HepG2 (cell line): ENCODE measurements at regions not wholly inside any gene's neighbourhood (a gene's known extent, or its start where the extent isn't known, plus 50 kb on each side); places are given as distances from the start of the nearest gene placed in this dataset.

Source experiments
- ATAC-seq: fragments of 200-7000 bp; cut with Tn5 transposase; 3 replicates; pipeline ENCODE4 v1.9.1; 2020; ENCODE audit warnings: mild to moderate bottlenecking, moderate library complexity
- BruUV-seq: library from RNA; stranded (reverse); fragments of 400-500 nt; replicated peaks from 2 replicates; lab custom pipeline; 2021; lab: Mats Ljungman, UMichigan
- CTCF ChIA-PET: fragments of 300-600 bp; formaldehyde crosslinking; extraction: SDS; loops from one replicate; lab custom pipeline; 2021; ENCODE audit warnings: low total read pairs, inconsistent platforms, low intra/inter-chr PET ratio; lab: Yijun Ruan, JAX
- POLR2A ChIA-PET: fragments of 350-600 bp; sonication (Branson Sonifier 250); formaldehyde crosslinking; loops from one replicate; lab custom pipeline; 2020; ENCODE audit warnings: antibody characterized with exemption, inconsistent platforms; lab: Yijun Ruan, JAX
- DNase-seq: peaks from one replicate; pipeline ENCODE4 v3.0.0-alpha.2; 2015; ENCODE audit warnings: low spot score
- FAIRE-seq: peaks from 3 replicates; lab custom pipeline; 2011; peaks lifted over from hg19 to GRCh38; lab: Jason Lieb, UNC
- H2AFZ ChIP-seq: one replicate; pipeline ENCODE4 v1.6.1; 2011; ENCODE audit warnings: low read length, inconsistent platforms
- H3K27ac ChIP-seq: fragments of 300-600 bp; 3 replicates; pipeline ENCODE4 v1.8.0; 2011; ENCODE audit warnings: mixed run types, mild to moderate bottlenecking, mixed read lengths, low read length, inconsistent platforms; ENCODE audit not compliant: insufficient read depth; ENCODE audit errors: extremely low read length
- H3K27me3 ChIP-seq, 2 experiments: fragments of 200-600 bp in 1 of 2; 2 replicates in 1 of 2; 3 replicates in 1 of 2; pipeline versions ENCODE4 v1.6.0 to v1.8.0; 2011; ENCODE audit warnings: low read length in 2 of 2, mild to moderate bottlenecking in 2 of 2, moderate library complexity in 2 of 2, inconsistent platforms in 1 of 2; ENCODE audit not compliant: insufficient read depth in 2 of 2, control insufficient read depth in 1 of 2
- H3K36me3 ChIP-seq, 2 experiments: fragments of 200-600 bp in 1 of 2; replicated peaks in 1 of 2; 2 replicates in 1 of 2; 3 replicates in 1 of 2; pipeline versions ENCODE4 v1.5.1 to v1.8.0; 2011; ENCODE audit warnings: low read length in 2 of 2, inconsistent platforms in 1 of 2; ENCODE audit not compliant: insufficient read depth in 2 of 2, control insufficient read depth in 1 of 2
- H3K4me1 ChIP-seq: 2 replicates; pipeline ENCODE4 v1.5.1; 2012; ENCODE audit warnings: low read length, inconsistent platforms; ENCODE audit not compliant: insufficient read depth
- H3K4me2 ChIP-seq: 2 replicates; pipeline ENCODE4 v1.6.0; 2011; ENCODE audit warnings: low read depth, low read length, inconsistent platforms
- H3K4me3 ChIP-seq, 3 experiments: fragments of 200-600 bp in 1 of 3; sonication (generic), shearing (Covaris generic) in 1 of 3; replicated peaks in 1 of 3; 2 replicates each; pipeline ENCODE4 v1.5.1; 2011 to 2016; ENCODE audit warnings: low read length in 3 of 3, inconsistent platforms in 2 of 3, low read depth in 2 of 3, mild to moderate bottlenecking in 2 of 3, control low read depth in 1 of 3, mixed read lengths in 1 of 3; ENCODE audit not compliant: insufficient read depth in 1 of 3
- H3K79me2 ChIP-seq: one replicate; pipeline ENCODE4 v1.6.1; 2011; ENCODE audit warnings: low read length, inconsistent platforms; ENCODE audit not compliant: insufficient read depth
- H3K9ac ChIP-seq: 2 replicates; pipeline ENCODE4 v1.6.0; 2011; ENCODE audit warnings: mild to moderate bottlenecking, low read depth, low read length, inconsistent platforms; ENCODE audit not compliant: insufficient read depth
- H3K9me3 ChIP-seq: 2 replicates; pipeline ENCODE4 v1.5.1; 2012; ENCODE audit warnings: mild to moderate bottlenecking, low read length
- H4K20me1 ChIP-seq: 2 replicates; pipeline ENCODE4 v1.6.0; 2011; ENCODE audit warnings: inconsistent platforms, mild to moderate bottlenecking, low read length, moderate library complexity; ENCODE audit not compliant: insufficient read depth
- ARNT ChIP-seq: fragments of 450-650 bp; IDR thresholded peaks from 2 replicates; pipeline ENCODE4 v1.6.1; 2017
- ATF1 ChIP-seq: IDR thresholded peaks from 2 replicates; pipeline ENCODE4 v1.6.1; 2016; ENCODE audit warnings: mild to moderate bottlenecking, control low read depth
- CEBPB ChIP-seq: IDR thresholded peaks from 2 replicates; pipeline ENCODE4 v1.6.1; 2011; ENCODE audit warnings: low read depth, low read length, improper control_type of control experiment, borderline replicate concordance
- MED1 ChIP-seq: sonication (generic); formaldehyde crosslinking; IDR thresholded peaks from 2 replicates; pipeline ENCODE4 v1.4.0; 2020; ENCODE audit warnings: missing genetic modification reagents
- SIX4 ChIP-seq: sonication (generic); formaldehyde crosslinking; IDR thresholded peaks from 2 replicates; pipeline ENCODE4 v1.4.0; 2020; ENCODE audit warnings: missing genetic modification reagents
- SNRNP70 ChIP-seq: fragments of 200-400 bp; formaldehyde crosslinking; IDR thresholded peaks from 2 replicates; pipeline ENCODE4 v1.6.1; 2017; ENCODE audit warnings: mild to moderate bottlenecking, low read depth, low read length, moderate library complexity
- STAG1 ChIP-seq: sonication (generic); formaldehyde crosslinking; IDR thresholded peaks from 2 replicates; pipeline ENCODE4 v1.4.0; 2020; ENCODE audit warnings: missing genetic modification reagents
- SYNCRIP ChIP-seq: fragments of 200-400 bp; formaldehyde crosslinking; IDR thresholded peaks from 2 replicates; pipeline ENCODE4 v1.6.1; 2018; ENCODE audit warnings: mild to moderate bottlenecking, low read depth, low read length; ENCODE audit not compliant: insufficient read depth
- ZFP1 ChIP-seq: IDR thresholded peaks from 2 replicates; pipeline ENCODE4 v1.6.1; 2016
- ZFP90 ChIP-seq: sonication (generic); formaldehyde crosslinking; IDR thresholded peaks from 2 replicates; pipeline ENCODE4 v1.8.0; 2022; ENCODE audit warnings: missing genetic modification reagents, mild to moderate bottlenecking, inconsistent platforms, borderline replicate concordance
- WGBS: methylation state at CpG from one replicate; pipeline ENCODE4 v1.1.6; 2017; ENCODE audit warnings: low lambda C conversion rate; 5-methylcytosine and 5-hydroxymethylcytosine counted together
- in situ Hi-C: cut with HindIII; loops from 2 replicates; pipeline ENCODE4 v1.10.0; 2017; ENCODE audit warnings: low pct_unique_long_range_greater_than_20kb; ENCODE audit not compliant: extremely low pct_ligation_motif_present
- intact Hi-C: fragments of 100-400 bp; cut with micrococcal nuclease; formaldehyde crosslinking; loops from one replicate; pipeline ENCODE4 v1.10.0; 2022; ENCODE audit not compliant: unreplicated experiment
- TF ChIP-seq, protein P1 (sequence below): sonication (generic); formaldehyde crosslinking; IDR thresholded peaks from 2 replicates; pipeline ENCODE4 v1.4.0; 2020; ENCODE audit warnings: low read depth, mild to moderate bottlenecking, missing genetic modification reagents
- TF ChIP-seq, protein P2 (sequence below): sonication (generic); formaldehyde crosslinking; IDR thresholded peaks from 2 replicates; pipeline ENCODE4 v1.4.0; 2020; ENCODE audit warnings: missing genetic modification reagents
- TF ChIP-seq, protein P3 (sequence below): sonication (generic); formaldehyde crosslinking; IDR thresholded peaks from 2 replicates; pipeline ENCODE4 v1.4.0; 2020; ENCODE audit warnings: mild to moderate bottlenecking, missing genetic modification reagents

DNA sequence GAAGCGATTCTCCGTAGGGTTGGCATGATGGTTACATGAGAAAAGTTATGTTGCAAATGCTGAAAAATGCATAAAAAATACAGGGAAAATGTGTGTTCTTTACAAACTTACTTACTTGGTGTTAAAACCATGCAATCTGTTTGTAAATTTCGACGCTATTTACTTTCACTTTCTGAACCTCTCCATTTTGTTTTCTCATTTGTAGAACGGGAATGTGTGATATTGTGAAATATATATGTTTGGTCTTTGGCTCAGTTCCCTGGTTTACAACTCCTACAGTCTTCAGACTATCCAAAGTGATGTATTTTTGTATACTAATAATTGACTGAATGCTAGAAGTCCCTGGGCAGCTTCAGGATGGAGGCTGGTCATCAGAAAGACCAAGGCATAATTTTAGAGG lies 982.3 kb downstream of the ADGRL2 start:
- POLR2A ChIA-PET: no interaction called here
- Histone ChIP-seq H3K4me3 (peak overlapping the region in 1 of 3 experiments; percentile 31; a peak in 2 of 6 replicates), H3K9me3 (peaks cover 78% of the 10 kb centered on the region; the same call in 1 of the 2 replicates), H3K27me3 (no peaks in the 10 kb centered on the region), H3K79me2 (no peaks in the 10 kb centered on the region), H3K4me1 (no peaks in the 10 kb centered on the region), H2AFZ (no peak overlapping the region), H3K4me2 (peak overlapping the region; percentile 32; the same call in 1 of the 2 replicates), H4K20me1 (no peaks in the 10 kb centered on the region), H3K36me3 (no peaks in the 10 kb centered on the region), H3K9ac (no peak overlapping the region), H3K27ac (no peak overlapping the region)
- intact Hi-C loops: no loop called here
- no peak for FAIRE-seq
- ATAC-seq: no peak
- DNase-seq: no peak
- no TSS peak for BruUV-seq
- in situ Hi-C loops: no loop called here
- WGBS: 3% methylated on average over 5 of the region's 5 CpGs
- CTCF ChIA-PET: no interaction called here
- TF ChIP-seq, protein P1, sequence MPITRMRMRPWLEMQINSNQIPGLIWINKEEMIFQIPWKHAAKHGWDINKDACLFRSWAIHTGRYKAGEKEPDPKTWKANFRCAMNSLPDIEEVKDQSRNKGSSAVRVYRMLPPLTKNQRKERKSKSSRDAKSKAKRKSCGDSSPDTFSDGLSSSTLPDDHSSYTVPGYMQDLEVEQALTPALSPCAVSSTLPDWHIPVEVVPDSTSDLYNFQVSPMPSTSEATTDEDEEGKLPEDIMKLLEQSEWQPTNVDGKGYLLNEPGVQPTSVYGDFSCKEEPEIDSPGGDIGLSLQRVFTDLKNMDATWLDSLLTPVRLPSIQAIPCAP (CRISPR knock-in tag): no peak
- 0 out of 2 replicates have a peak, but pooled peaks have one; percentile 31 for TF ChIP-seq CEBPB

DNA sequence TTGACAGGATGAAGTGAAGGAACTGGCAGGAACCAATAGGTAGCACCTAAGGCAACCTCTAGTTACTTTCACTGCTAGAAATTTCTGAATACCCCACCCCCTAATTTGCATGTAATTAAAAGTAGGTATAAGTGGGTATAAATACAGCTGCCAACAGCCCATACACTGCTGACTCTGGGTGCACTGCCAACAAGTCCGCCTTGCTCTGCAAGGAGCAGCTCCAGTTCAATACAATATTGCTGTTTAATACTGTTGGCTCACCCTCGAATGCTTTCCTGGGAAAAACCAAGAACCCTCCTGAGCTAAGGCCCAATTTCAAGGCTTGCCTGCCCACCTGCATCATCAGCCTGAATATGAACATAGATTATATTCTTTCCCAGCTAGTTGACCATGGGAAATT lies 981.9 kb downstream of the ADGRL2 start:
- in situ Hi-C loops (no loop called here), intact Hi-C loops (no loop called here)
- Histone ChIP-seq H3K27ac (no peak overlapping the region), H3K4me2 (peak overlapping the region; percentile 32; the same call in 1 of the 2 replicates), H2AFZ (no peak overlapping the region), H3K4me1 (no peaks in the 10 kb centered on the region), H3K79me2 (no peaks in the 10 kb centered on the region), H3K36me3 (no peaks in the 10 kb centered on the region), H3K9me3 (peaks cover 81% of the 10 kb centered on the region; the same call in 1 of the 2 replicates), H3K27me3 (no peaks in the 10 kb centered on the region), H3K4me3 (peak overlapping the region in 1 of 3 experiments; percentile 31; a peak in 2 of 6 replicates), H4K20me1 (no peaks in the 10 kb centered on the region), H3K9ac (no peak overlapping the region)
- ATAC-seq: no peak
- ChIA-PET POLR2A (no interaction called here), CTCF (no interaction called here)
- BruUV-seq: no TSS peak
- FAIRE-seq: no peak
- TF ChIP-seq MED1 (CRISPR knock-in tag) (no peak), STAG1 (CRISPR knock-in tag) (no peak), ATF1 (no peak), SIX4 (CRISPR knock-in tag) (no peak), ZFP90 (CRISPR knock-in tag) (no peak), ARNT (no peak), SYNCRIP (no peak), ZFP1 (CRISPR knock-in tag) (no peak), SNRNP70 (no peak)
- TF ChIP-seq, protein P2, sequence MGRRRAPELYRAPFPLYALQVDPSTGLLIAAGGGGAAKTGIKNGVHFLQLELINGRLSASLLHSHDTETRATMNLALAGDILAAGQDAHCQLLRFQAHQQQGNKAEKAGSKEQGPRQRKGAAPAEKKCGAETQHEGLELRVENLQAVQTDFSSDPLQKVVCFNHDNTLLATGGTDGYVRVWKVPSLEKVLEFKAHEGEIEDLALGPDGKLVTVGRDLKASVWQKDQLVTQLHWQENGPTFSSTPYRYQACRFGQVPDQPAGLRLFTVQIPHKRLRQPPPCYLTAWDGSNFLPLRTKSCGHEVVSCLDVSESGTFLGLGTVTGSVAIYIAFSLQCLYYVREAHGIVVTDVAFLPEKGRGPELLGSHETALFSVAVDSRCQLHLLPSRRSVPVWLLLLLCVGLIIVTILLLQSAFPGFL: no peak
- TF ChIP-seq, protein P3, sequence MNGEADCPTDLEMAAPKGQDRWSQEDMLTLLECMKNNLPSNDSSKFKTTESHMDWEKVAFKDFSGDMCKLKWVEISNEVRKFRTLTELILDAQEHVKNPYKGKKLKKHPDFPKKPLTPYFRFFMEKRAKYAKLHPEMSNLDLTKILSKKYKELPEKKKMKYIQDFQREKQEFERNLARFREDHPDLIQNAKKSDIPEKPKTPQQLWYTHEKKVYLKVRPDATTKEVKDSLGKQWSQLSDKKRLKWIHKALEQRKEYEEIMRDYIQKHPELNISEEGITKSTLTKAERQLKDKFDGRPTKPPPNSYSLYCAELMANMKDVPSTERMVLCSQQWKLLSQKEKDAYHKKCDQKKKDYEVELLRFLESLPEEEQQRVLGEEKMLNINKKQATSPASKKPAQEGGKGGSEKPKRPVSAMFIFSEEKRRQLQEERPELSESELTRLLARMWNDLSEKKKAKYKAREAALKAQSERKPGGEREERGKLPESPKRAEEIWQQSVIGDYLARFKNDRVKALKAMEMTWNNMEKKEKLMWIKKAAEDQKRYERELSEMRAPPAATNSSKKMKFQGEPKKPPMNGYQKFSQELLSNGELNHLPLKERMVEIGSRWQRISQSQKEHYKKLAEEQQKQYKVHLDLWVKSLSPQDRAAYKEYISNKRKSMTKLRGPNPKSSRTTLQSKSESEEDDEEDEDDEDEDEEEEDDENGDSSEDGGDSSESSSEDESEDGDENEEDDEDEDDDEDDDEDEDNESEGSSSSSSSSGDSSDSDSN (CRISPR knock-in tag): no peak
- WGBS: 0% methylated on average over 2 of the region's 2 CpGs
- DNase-seq: no peak
